IMR-90 (cell line): ENCODE measurements at regions not wholly inside any gene's neighbourhood (a gene's known extent, or its start where the extent isn't known, plus 50 kb on each side); places are given as distances from the start of the nearest gene placed in this dataset.

Experiments used
- ATAC-seq: fragments of 200-7000 bp; cut with Tn5 transposase; 2 replicates; pipeline ENCODE4 v1.9.1; 2020; ENCODE audit warnings: low read depth, mild to moderate bottlenecking, moderate library complexity
- BruUV-seq: library from RNA; stranded (reverse); fragments of 400-500 nt; replicated peaks from 2 replicates; lab custom pipeline; 2021; lab: Mats Ljungman, UMichigan
- CTCF ChIA-PET: fragments of 300-600 bp; formaldehyde crosslinking; extraction: SDS; loops from one replicate; lab custom pipeline; 2021; ENCODE audit warnings: antibody characterized with exemption; lab: Yijun Ruan, JAX
- POLR2A ChIA-PET: fragments of 300-600 bp; sonication (Branson Sonifier 250); formaldehyde crosslinking; loops from one replicate; lab custom pipeline; 2022; ENCODE audit warnings: antibody characterized with exemption; ENCODE audit not compliant: unreplicated experiment; lab: Charles Lee
- DNase-seq: peaks from one replicate; pipeline ENCODE4 v3.0.0; 2013
- H2AFZ ChIP-seq: replicated peaks from 2 replicates; pipeline ENCODE3; 2013; ENCODE audit warnings: low read length, mild to moderate bottlenecking; ENCODE audit not compliant: poor library complexity
- H2AK5ac ChIP-seq: 2 replicates; pipeline ENCODE4 v1.6.1; 2013; ENCODE audit warnings: low read depth, low read length, inconsistent platforms
- H2AK9ac ChIP-seq: replicated peaks from 2 replicates; pipeline ENCODE3; 2013; ENCODE audit warnings: mild to moderate bottlenecking, low read depth, low read length, moderate library complexity; ENCODE audit not compliant: poor library complexity
- H2BK120ac ChIP-seq: 2 replicates; pipeline ENCODE4 v1.6.1; 2013; ENCODE audit warnings: low read depth, low read length, inconsistent platforms
- H2BK15ac ChIP-seq: 3 replicates; pipeline ENCODE4 v1.6.1; 2013; ENCODE audit warnings: low read depth, low read length, inconsistent platforms
- H2BK20ac ChIP-seq: 2 replicates; pipeline ENCODE4 v1.6.1; 2013; ENCODE audit warnings: low read depth, mild to moderate bottlenecking, inconsistent platforms, low read length, moderate library complexity
- H2BK5ac ChIP-seq: 2 replicates; pipeline ENCODE4 v1.6.1; 2013; ENCODE audit warnings: mild to moderate bottlenecking, low read depth, low read length, inconsistent platforms; ENCODE audit not compliant: poor library complexity, severe bottlenecking
- H3K14ac ChIP-seq: replicated peaks from 2 replicates; pipeline ENCODE4 v1.6.1; 2013; ENCODE audit warnings: low read depth, low read length, inconsistent platforms
- H3K18ac ChIP-seq: 2 replicates; pipeline ENCODE4 v1.6.1; 2013; ENCODE audit warnings: low read depth, low read length, control low read depth
- H3K23ac ChIP-seq: 2 replicates; pipeline ENCODE4 v1.6.1; 2013; ENCODE audit warnings: low read depth, low read length, inconsistent platforms
- H3K27ac ChIP-seq: 2 replicates; pipeline ENCODE4 v1.5.1; 2013; ENCODE audit warnings: mild to moderate bottlenecking, control low read depth, low read length; ENCODE audit not compliant: insufficient read depth
- H3K27me3 ChIP-seq: 2 replicates; pipeline ENCODE4 v1.6.1; 2013; ENCODE audit warnings: low read length; ENCODE audit not compliant: control insufficient read depth, insufficient read depth
- H3K36me3 ChIP-seq: 2 replicates; pipeline ENCODE4 v1.6.1; 2013; ENCODE audit warnings: low read length, mixed read lengths; ENCODE audit not compliant: control insufficient read depth, insufficient read depth
- H3K4ac ChIP-seq: 2 replicates; pipeline ENCODE4 v1.6.1; 2013; ENCODE audit warnings: low read depth, low read length, inconsistent platforms
- H3K4me1 ChIP-seq: 2 replicates; pipeline ENCODE4 v1.6.1; 2013; ENCODE audit warnings: low read length, mixed read lengths; ENCODE audit not compliant: control insufficient read depth, insufficient read depth
- H3K4me2 ChIP-seq: 2 replicates; pipeline ENCODE4 v1.6.1; 2013; ENCODE audit warnings: low read depth, mild to moderate bottlenecking, control low read depth, low read length, moderate library complexity
- H3K4me3 ChIP-seq: 2 replicates; pipeline ENCODE4 v1.5.1; 2013; ENCODE audit warnings: low read depth, mild to moderate bottlenecking, control low read depth, low read length, moderate library complexity; ENCODE audit not compliant: insufficient read depth
- H3K56ac ChIP-seq: 2 replicates; pipeline ENCODE4 v1.6.1; 2013; ENCODE audit warnings: low read length, inconsistent platforms; ENCODE audit not compliant: insufficient read depth; ENCODE audit errors: extremely low read depth
- H3K79me1 ChIP-seq, 2 experiments: 2 replicates each; pipeline ENCODE4 v1.6.1; 2013; ENCODE audit warnings: low read length in 2 of 2, inconsistent platforms in 1 of 2, low read depth in 1 of 2
- H3K9ac ChIP-seq: 2 replicates; pipeline ENCODE4 v1.6.1; 2013; ENCODE audit warnings: low read depth, low read length, control low read depth
- H3K9me1 ChIP-seq: 2 replicates; pipeline ENCODE4 v1.6.1; 2013; ENCODE audit warnings: low read length, inconsistent platforms; ENCODE audit not compliant: insufficient read depth
- H3K9me3 ChIP-seq: 2 replicates; pipeline ENCODE4 v1.6.1; 2013; ENCODE audit warnings: low read length; ENCODE audit not compliant: control insufficient read depth, insufficient read depth
- H4K20me1 ChIP-seq: 2 replicates; pipeline ENCODE4 v1.6.1; 2013; ENCODE audit warnings: low read length, inconsistent platforms; ENCODE audit not compliant: insufficient read depth
- H4K5ac ChIP-seq: 2 replicates; pipeline ENCODE4 v1.6.1; 2013; ENCODE audit warnings: mild to moderate bottlenecking, low read depth, low read length, control low read depth
- H4K8ac ChIP-seq, 2 experiments: 2 replicates each; pipeline ENCODE4 v1.6.1; 2013; ENCODE audit warnings: low read depth in 2 of 2, low read length in 2 of 2, control low read depth in 1 of 2, inconsistent platforms in 1 of 2
- H4K91ac ChIP-seq: 2 replicates; pipeline ENCODE4 v1.6.1; 2013; ENCODE audit warnings: low read depth, low read length, inconsistent platforms; ENCODE audit not compliant: insufficient read depth
- CEBPB ChIP-seq: IDR thresholded peaks from 2 replicates; pipeline ENCODE4 v1.6.1; 2012; ENCODE audit warnings: low read depth, low read length, improper control_type of control experiment
- FOS ChIP-seq: fragments of 150-350 bp; IDR thresholded peaks from 2 replicates; pipeline ENCODE4 v1.6.1; 2016; ENCODE audit warnings: low read depth, low read length
- MXI1 ChIP-seq: IDR thresholded peaks from 2 replicates; pipeline ENCODE4 v1.6.1; 2012; ENCODE audit warnings: low read depth, mild to moderate bottlenecking, low read length, moderate library complexity, borderline replicate concordance
- RAD21 ChIP-seq: IDR thresholded peaks from 2 replicates; pipeline ENCODE4 v1.6.1; 2012; ENCODE audit warnings: low read length, improper control_type of control experiment
- WGBS, 2 experiments: methylation state at CpG; one replicate each; pipeline versions ENCODE4 v1.1.5 to v1.1.7; 2013; ENCODE audit warnings: missing lambda C conversion rate in 2 of 2; ENCODE audit not compliant: insufficient read length in 1 of 2; ENCODE audit errors: extremely low coverage in 2 of 2; 5-methylcytosine and 5-hydroxymethylcytosine counted together
- dilution Hi-C: fragments of 300-500 bp; cut with HindIII; formaldehyde crosslinking; loops from one replicate; pipeline ENCODE4 v1.14.3; 2018; ENCODE audit warnings: low sequenced_read_pairs; ENCODE audit not compliant: unreplicated experiment
- in situ Hi-C: fragments of 300-500 bp; cut with MboI; formaldehyde crosslinking; loops from 3 replicates; pipeline ENCODE4 v1.14.3; 2019; ENCODE audit warnings: low sequenced_read_pairs, inconsistent platforms, mixed read lengths
- intact Hi-C: fragments of 100-400 bp; cut with micrococcal nuclease; formaldehyde crosslinking; loops from 2 replicates; pipeline ENCODE4 v1.10.0; 2022
- TF ChIP-seq, protein P1 (sequence below): fragments of 150-350 bp; IDR thresholded peaks from 2 replicates; pipeline ENCODE4 v1.6.1; 2016; ENCODE audit warnings: low read depth, mild to moderate bottlenecking, low read length, moderate library complexity, borderline replicate concordance

DNA sequence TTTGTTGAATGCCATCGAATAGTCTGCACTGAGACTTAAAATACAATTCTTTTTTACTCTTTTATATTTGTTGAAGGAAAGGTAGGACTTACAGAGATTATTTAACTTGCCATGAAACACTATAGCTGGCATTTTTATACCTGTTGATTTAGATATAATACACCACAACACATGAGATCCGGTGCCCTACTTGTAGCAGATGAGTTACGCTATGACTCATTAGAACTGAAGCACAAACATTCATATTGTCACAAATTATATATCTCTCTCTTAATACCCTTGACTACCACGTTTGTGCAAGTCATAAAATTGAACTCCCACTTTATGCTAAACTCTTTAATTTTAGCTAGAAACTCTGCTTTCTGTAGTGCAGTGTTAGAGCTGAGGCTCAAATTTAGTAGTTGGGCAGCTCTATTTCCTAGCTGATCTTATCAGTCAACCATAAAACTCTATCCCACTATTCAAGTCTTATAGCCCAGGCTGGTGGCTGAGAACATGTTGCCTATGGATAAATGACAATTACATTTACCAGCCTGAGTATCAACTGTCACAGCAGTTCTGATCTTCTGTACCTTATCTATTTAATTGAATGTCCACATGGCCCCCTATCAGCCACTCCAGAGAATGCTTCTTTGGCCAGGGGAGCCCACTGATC lies 137.4 kb upstream of the SEMA3D start:
- H2AFZ ChIP-seq: no peak overlapping the region
- intact Hi-C loops (no loop called here), in situ Hi-C loops (no loop called here), dilution Hi-C loops (no loop called here)
- no peak overlapping the region for H4K91ac ChIP-seq
- H3K27me3 ChIP-seq: no peaks in the 10 kb centered on the region
- H2AK5ac ChIP-seq: no peak overlapping the region
- no peak overlapping the region for H3K56ac ChIP-seq
- no peak overlapping the region for H2BK15ac ChIP-seq
- H3K4me3 ChIP-seq: no peak overlapping the region
- no peaks in the 10 kb centered on the region for H3K4me1 ChIP-seq
- no peak for DNase-seq
- no peak overlapping the region for H2AK9ac ChIP-seq
- no peak overlapping the region for H3K4me2 ChIP-seq
- H4K20me1 ChIP-seq: no peaks in the 10 kb centered on the region
- ATAC-seq: no peak
- H3K18ac ChIP-seq: no peak overlapping the region
- no peaks in the 10 kb centered on the region for H3K9me1 ChIP-seq
- no CpG with 5 or more reads among the region's 4 CpGs for WGBS, 2 experiments
- H3K79me1 ChIP-seq: no peaks in the 10 kb centered on the region
- H2BK5ac ChIP-seq: no peak overlapping the region
- H2BK120ac ChIP-seq: no peak overlapping the region
- CTCF ChIA-PET: interaction anchor here (0.6 kb wide), 1 partner anchor 19 kb away, joined by 3 read pairs; no protein-coding TSS in a partner anchor
- H4K5ac ChIP-seq: no peak overlapping the region
- H3K27ac ChIP-seq: no peak overlapping the region
- H3K9ac ChIP-seq: no peak overlapping the region
- no peak overlapping the region for H3K4ac ChIP-seq
- no peak overlapping the region for H2BK20ac ChIP-seq
- POLR2A ChIA-PET: no interaction called here
- no peak overlapping the region for H4K8ac ChIP-seq
- no TSS peak for BruUV-seq
- H3K36me3 ChIP-seq: no peaks in the 10 kb centered on the region
- H3K23ac ChIP-seq: no peak overlapping the region
- no peaks in the 10 kb centered on the region for H3K9me3 ChIP-seq
- no peak for TF ChIP-seq CEBPB
- no peak for TF ChIP-seq FOS
- TF ChIP-seq RAD21: no peak
- TF ChIP-seq, protein P1, sequence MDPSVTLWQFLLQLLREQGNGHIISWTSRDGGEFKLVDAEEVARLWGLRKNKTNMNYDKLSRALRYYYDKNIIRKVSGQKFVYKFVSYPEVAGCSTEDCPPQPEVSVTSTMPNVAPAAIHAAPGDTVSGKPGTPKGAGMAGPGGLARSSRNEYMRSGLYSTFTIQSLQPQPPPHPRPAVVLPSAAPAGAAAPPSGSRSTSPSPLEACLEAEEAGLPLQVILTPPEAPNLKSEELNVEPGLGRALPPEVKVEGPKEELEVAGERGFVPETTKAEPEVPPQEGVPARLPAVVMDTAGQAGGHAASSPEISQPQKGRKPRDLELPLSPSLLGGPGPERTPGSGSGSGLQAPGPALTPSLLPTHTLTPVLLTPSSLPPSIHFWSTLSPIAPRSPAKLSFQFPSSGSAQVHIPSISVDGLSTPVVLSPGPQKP: no peak
- TF ChIP-seq MXI1: no peak
- H3K14ac ChIP-seq: no peak overlapping the region
